Upper lobe of right lung (tissue), 1 donor: ENCODE measurements at regions not wholly inside any gene's neighbourhood (a gene's known extent, or its start where the extent isn't known, plus 50 kb on each side); places are given as distances from the start of the nearest gene placed in this dataset.

Experiments
- ATAC-seq: fragments of 200-7000 bp; cut with Tn5 transposase; one replicate; pipeline ENCODE4 v1.9.1; 2020; ENCODE audit warnings: mild to moderate bottlenecking, moderate library complexity
- DNase-seq: peaks from one replicate; pipeline ENCODE4 v3.0.0-alpha.2; 2020
- H3K27ac ChIP-seq: fragments of 200-600 bp; one replicate; pipeline ENCODE4 v1.8.0; 2022
- H3K27me3 ChIP-seq: fragments of 200-600 bp; one replicate; pipeline ENCODE4 v1.8.0; 2022; ENCODE audit warnings: mild to moderate bottlenecking
- H3K36me3 ChIP-seq: fragments of 200-600 bp; one replicate; pipeline ENCODE4 v1.8.0; 2022
- H3K4me1 ChIP-seq: fragments of 200-600 bp; one replicate; pipeline ENCODE4 v1.8.0; 2022
- H3K4me3 ChIP-seq: fragments of 200-600 bp; one replicate; pipeline ENCODE4 v1.8.0; 2022; ENCODE audit warnings: mild to moderate bottlenecking
- H3K9me3 ChIP-seq: fragments of 200-600 bp; one replicate; pipeline ENCODE4 v1.8.0; 2022
- CTCF ChIP-seq: fragments of 200-600 bp; IDR thresholded peaks from one replicate; pipeline ENCODE4 v1.8.0; 2022; ENCODE audit warnings: antibody characterized with exemption
- intact Hi-C: fragments of 100-400 bp; cut with DNase I; formaldehyde crosslinking; loops from one replicate; pipeline ENCODE4 v1.11.0; 2022
- donor health status: DM: no; HTN: yes; CAD: no; lungs with severe emphysema.

GRCh38 chr2:217469203-217469810 lies 533.5 kb downstream of the TNS1 start:
- no peak for DNase-seq
- H3K36me3 ChIP-seq: no peaks in the 10 kb centered on the region
- H3K27ac ChIP-seq: no peak overlapping the region
- no peak for TF ChIP-seq CTCF
- H3K4me3 ChIP-seq: no peak overlapping the region
- no peaks in the 10 kb centered on the region for H3K27me3 ChIP-seq
- H3K9me3 ChIP-seq: no peaks in the 10 kb centered on the region
- intact Hi-C loops: no loop called here
- H3K4me1 ChIP-seq: no peaks in the 10 kb centered on the region
- no peak for ATAC-seq

- intact Hi-C loops: no loop called here
- no peaks in the 10 kb centered on the region for H3K4me1 ChIP-seq
- no peak for TF ChIP-seq CTCF
- ATAC-seq: no peak
- no peaks in the 10 kb centered on the region for H3K27me3 ChIP-seq
- DNase-seq: no peak
- H3K9me3 ChIP-seq: no peaks in the 10 kb centered on the region
- no peak overlapping the region for H3K27ac ChIP-seq
- H3K4me3 ChIP-seq: no peak overlapping the region
- no peaks in the 10 kb centered on the region for H3K36me3 ChIP-seq
Observed at GRCh38 chr2:217468042-217468830, 534.6 kb downstream of the TNS1 start.

- H3K9me3 ChIP-seq: no peaks in the 10 kb centered on the region
- intact Hi-C loops: no loop called here
- TF ChIP-seq CTCF: no peak
- no peaks in the 10 kb centered on the region for H3K27me3 ChIP-seq
- ATAC-seq (no peak), DNase-seq (no peak)
- H3K36me3 ChIP-seq: no peaks in the 10 kb centered on the region
- no peak overlapping the region for H3K4me3 ChIP-seq
- H3K27ac ChIP-seq: no peak overlapping the region
- H3K4me1 ChIP-seq: no peaks in the 10 kb centered on the region
Observed at GRCh38 chr2:217467331-217467730, 535.5 kb downstream of the TNS1 start.

GRCh38 chr2:217466805-217467204 lies 536.0 kb downstream of the TNS1 start:
- no peak for TF ChIP-seq CTCF
- no peak for ATAC-seq
- Histone ChIP-seq H3K4me1 (no peaks in the 10 kb centered on the region), H3K27me3 (no peaks in the 10 kb centered on the region), H3K4me3 (no peak overlapping the region), H3K9me3 (no peaks in the 10 kb centered on the region), H3K27ac (no peak overlapping the region), H3K36me3 (no peaks in the 10 kb centered on the region)
- intact Hi-C loops: no loop called here
- no peak for DNase-seq

- DNase-seq (no peak), ATAC-seq (no peak)
- Histone ChIP-seq H3K4me3 (no peak overlapping the region), H3K9me3 (no peaks in the 10 kb centered on the region), H3K4me1 (no peaks in the 10 kb centered on the region), H3K36me3 (no peaks in the 10 kb centered on the region), H3K27ac (no peak overlapping the region), H3K27me3 (no peaks in the 10 kb centered on the region)
- no peak for TF ChIP-seq CTCF
- intact Hi-C loops: no loop called here
Observed at GRCh38 chr2:217466104-217466503, 536.7 kb downstream of the TNS1 start.
